NB4 (cell line): ENCODE measurements at regions not wholly inside any gene's neighbourhood (a gene's known extent, or its start where the extent isn't known, plus 50 kb on each side); places are given as distances from the start of the nearest gene placed in this dataset.

Source experiments
- MYC ChIP-seq: IDR thresholded peaks from 2 replicates; pipeline ENCODE4 v1.6.1; 2011; ENCODE audit warnings: low read depth, low read length
- POLR2A ChIP-seq: IDR thresholded peaks from 2 replicates; pipeline ENCODE4 v1.6.1; 2011; ENCODE audit warnings: mild to moderate bottlenecking; ENCODE audit not compliant: insufficient read length; ENCODE audit errors: extremely low read depth
- TF ChIP-seq, protein P1 (sequence below): IDR thresholded peaks from 2 replicates; pipeline ENCODE4 v1.6.1; 2011; ENCODE audit warnings: low read depth, low read length
- TF ChIP-seq, protein P2 (sequence below): IDR thresholded peaks from one replicate; pipeline ENCODE4 v1.5.1; 2012; ENCODE audit warnings: low read depth, low read length

GRCh38 chr6:165191461-165191860 lies 117.9 kb downstream of the C6orf118 start:
- no peak for TF ChIP-seq POLR2A
- TF ChIP-seq, protein P1, sequence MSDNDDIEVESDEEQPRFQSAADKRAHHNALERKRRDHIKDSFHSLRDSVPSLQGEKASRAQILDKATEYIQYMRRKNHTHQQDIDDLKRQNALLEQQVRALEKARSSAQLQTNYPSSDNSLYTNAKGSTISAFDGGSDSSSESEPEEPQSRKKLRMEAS, result no peak
- TF ChIP-seq, protein P2, sequence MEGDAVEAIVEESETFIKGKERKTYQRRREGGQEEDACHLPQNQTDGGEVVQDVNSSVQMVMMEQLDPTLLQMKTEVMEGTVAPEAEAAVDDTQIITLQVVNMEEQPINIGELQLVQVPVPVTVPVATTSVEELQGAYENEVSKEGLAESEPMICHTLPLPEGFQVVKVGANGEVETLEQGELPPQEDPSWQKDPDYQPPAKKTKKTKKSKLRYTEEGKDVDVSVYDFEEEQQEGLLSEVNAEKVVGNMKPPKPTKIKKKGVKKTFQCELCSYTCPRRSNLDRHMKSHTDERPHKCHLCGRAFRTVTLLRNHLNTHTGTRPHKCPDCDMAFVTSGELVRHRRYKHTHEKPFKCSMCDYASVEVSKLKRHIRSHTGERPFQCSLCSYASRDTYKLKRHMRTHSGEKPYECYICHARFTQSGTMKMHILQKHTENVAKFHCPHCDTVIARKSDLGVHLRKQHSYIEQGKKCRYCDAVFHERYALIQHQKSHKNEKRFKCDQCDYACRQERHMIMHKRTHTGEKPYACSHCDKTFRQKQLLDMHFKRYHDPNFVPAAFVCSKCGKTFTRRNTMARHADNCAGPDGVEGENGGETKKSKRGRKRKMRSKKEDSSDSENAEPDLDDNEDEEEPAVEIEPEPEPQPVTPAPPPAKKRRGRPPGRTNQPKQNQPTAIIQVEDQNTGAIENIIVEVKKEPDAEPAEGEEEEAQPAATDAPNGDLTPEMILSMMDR, result no peak
- TF ChIP-seq MYC, result no peak
